PC-9 (cell line): ENCODE measurements at regions not wholly inside any gene's neighbourhood (a gene's known extent, or its start where the extent isn't known, plus 50 kb on each side); places are given as distances from the start of the nearest gene placed in this dataset.

Experiments
- CTCF ChIP-seq: fragments of 200-600 bp; sonication (generic); conservative IDR thresholded peaks from 2 replicates; pipeline ENCODE4 v1.6.1; 2017; ENCODE audit warnings: mixed run types, antibody characterized with exemption, mild to moderate bottlenecking, moderate library complexity
- EZH2 ChIP-seq: fragments of 200-600 bp; sonication (generic); IDR thresholded peaks from 2 replicates; pipeline ENCODE4 v1.8.0; 2017; ENCODE audit warnings: antibody characterized with exemption, low read depth

DNA sequence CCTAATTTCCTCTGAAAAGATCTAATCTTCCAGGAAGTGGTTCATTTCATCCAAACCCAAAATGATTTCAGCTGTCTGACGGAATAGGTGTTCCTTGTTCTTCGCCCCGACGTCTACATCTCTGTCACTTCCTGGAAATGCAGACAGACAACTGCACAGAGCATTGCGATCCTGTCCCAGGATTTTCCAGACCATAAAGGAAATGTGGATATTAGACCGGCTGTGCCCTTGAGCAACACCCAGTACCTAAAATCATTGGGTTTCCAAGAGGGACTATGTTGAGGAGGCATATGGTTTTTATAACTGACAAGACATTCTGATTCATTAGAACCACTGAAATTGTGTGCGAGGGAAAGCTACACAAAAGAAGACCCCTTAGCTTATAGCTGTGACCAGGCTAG, 74.2 kb downstream of the MSX2 start:
- no peak for TF ChIP-seq CTCF
- TF ChIP-seq EZH2 = no peak
